BJ (cell line): ENCODE measurements at regions not wholly inside any gene's neighbourhood (a gene's known extent, or its start where the extent isn't known, plus 50 kb on each side); places are given as distances from the start of the nearest gene placed in this dataset.

Experiments used
- CTCF ChIA-PET: fragments of 350-600 bp; formaldehyde crosslinking; extraction: SDS; loops from one replicate; lab custom pipeline; 2021; ENCODE audit warnings: antibody characterized with exemption, inconsistent platforms; lab: Yijun Ruan, JAX
- POLR2A ChIA-PET: fragments of 300-600 bp; sonication (Branson Sonifier 250); formaldehyde crosslinking; extraction: SDS; loops from one replicate; lab custom pipeline; 2021; ENCODE audit warnings: antibody characterized with exemption; lab: Charles Lee
- DNase-seq: peaks from one replicate; pipeline ENCODE4 v3.0.0-alpha.2; 2011; ENCODE audit warnings: low read depth
- H3K27me3 ChIP-seq: 2 replicates; pipeline ENCODE4 v1.6.0; 2011; ENCODE audit warnings: low read length; ENCODE audit not compliant: control insufficient read depth, insufficient read depth
- H3K36me3 ChIP-seq: 2 replicates; pipeline ENCODE4 v1.5.1; 2011; ENCODE audit warnings: low read length; ENCODE audit not compliant: control insufficient read depth, insufficient read depth
- H3K4me3 ChIP-seq: 2 replicates; pipeline ENCODE4 v1.5.1; 2011; ENCODE audit warnings: low read depth, mild to moderate bottlenecking, control low read depth, low read length
- TF ChIP-seq, protein P1 (sequence below): IDR thresholded peaks from 2 replicates; pipeline ENCODE4 v1.5.1; 2011; ENCODE audit warnings: low read depth, mild to moderate bottlenecking, control low read depth, inconsistent platforms, low read length, moderate library complexity; ENCODE audit not compliant: insufficient read depth

GRCh38 chr13:60757501-60758215 is 360.6 kb downstream of the TDRD3 start:
- TF ChIP-seq, protein P1, sequence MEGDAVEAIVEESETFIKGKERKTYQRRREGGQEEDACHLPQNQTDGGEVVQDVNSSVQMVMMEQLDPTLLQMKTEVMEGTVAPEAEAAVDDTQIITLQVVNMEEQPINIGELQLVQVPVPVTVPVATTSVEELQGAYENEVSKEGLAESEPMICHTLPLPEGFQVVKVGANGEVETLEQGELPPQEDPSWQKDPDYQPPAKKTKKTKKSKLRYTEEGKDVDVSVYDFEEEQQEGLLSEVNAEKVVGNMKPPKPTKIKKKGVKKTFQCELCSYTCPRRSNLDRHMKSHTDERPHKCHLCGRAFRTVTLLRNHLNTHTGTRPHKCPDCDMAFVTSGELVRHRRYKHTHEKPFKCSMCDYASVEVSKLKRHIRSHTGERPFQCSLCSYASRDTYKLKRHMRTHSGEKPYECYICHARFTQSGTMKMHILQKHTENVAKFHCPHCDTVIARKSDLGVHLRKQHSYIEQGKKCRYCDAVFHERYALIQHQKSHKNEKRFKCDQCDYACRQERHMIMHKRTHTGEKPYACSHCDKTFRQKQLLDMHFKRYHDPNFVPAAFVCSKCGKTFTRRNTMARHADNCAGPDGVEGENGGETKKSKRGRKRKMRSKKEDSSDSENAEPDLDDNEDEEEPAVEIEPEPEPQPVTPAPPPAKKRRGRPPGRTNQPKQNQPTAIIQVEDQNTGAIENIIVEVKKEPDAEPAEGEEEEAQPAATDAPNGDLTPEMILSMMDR: no peak
- ChIA-PET POLR2A (no interaction called here), CTCF (no interaction called here)
- Histone ChIP-seq H3K4me3 (no peak overlapping the region), H3K27me3 (no peaks in the 10 kb centered on the region), H3K36me3 (no peaks in the 10 kb centered on the region)
- DNase-seq: no peak

DNA sequence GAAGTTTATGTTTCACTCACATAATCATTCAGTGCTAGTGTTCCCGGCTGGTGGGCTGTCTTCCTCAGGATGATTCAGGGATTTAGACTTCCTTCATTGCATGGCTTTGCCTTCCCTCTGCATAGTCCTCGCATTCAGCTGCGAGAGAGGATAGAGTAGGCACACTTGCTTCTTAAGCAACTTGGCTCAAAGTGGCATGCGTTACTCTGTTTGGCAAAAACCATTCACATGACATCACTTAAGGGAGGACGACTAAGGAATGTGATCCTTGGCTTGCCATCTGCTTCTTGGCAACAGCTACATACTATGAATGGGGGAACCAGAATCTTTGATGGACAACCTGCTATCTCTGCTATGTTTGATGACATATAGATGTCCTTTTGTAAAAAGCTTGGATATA is 359.3 kb downstream of the TDRD3 start:
- Histone ChIP-seq H3K27me3 (no peaks in the 10 kb centered on the region), H3K4me3 (no peak overlapping the region), H3K36me3 (no peaks in the 10 kb centered on the region)
- ChIA-PET POLR2A (no interaction called here), CTCF (interaction anchor here (0.6 kb wide), 1 partner anchor 1325 kb away, joined by 3 read pairs; no protein-coding TSS in a partner anchor)
- TF ChIP-seq, protein P1: no peak
- DNase-seq: no peak

DNA sequence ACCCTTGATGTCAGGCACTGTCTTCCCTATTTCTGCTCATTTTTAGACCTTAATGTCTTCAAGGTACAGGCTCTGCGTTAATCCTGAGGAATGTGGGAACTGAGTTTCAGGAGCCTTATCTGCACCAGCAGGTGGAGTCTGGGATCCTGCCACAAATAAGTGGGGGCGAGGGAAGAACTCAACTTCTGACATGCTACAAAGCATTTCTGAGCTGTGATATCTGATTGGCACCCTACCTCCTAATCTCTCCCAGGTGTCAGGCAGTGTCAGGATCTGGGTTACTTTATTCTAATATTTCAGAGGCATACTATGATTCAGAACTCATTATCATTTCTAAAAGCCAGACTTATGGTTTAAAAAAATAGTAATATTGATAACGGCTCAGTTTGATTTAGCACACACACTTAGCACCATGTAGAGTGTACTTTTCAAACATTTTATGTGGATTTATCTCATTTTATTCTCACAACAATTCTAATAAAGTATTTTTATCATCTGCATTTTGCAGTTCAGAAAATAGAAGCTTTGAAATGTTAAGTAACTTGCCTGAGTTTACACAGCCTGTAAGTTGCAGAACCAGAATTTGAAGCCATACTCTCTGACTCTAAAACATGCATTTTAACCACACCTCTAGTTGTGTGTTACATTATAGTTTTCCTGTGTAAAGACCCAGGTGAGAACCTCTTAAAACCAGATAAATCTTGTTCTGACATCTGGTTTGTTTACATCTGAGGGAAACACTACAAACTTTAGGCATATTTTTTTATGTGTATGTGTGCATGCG is 358.6 kb downstream of the TDRD3 start:
- DNase-seq: no peak
- H3K36me3 ChIP-seq: no peaks in the 10 kb centered on the region
- no peak overlapping the region for H3K4me3 ChIP-seq
- POLR2A ChIA-PET: no interaction called here
- TF ChIP-seq, protein P1: no peak
- CTCF ChIA-PET: no interaction called here
- H3K27me3 ChIP-seq: no peaks in the 10 kb centered on the region

DNA sequence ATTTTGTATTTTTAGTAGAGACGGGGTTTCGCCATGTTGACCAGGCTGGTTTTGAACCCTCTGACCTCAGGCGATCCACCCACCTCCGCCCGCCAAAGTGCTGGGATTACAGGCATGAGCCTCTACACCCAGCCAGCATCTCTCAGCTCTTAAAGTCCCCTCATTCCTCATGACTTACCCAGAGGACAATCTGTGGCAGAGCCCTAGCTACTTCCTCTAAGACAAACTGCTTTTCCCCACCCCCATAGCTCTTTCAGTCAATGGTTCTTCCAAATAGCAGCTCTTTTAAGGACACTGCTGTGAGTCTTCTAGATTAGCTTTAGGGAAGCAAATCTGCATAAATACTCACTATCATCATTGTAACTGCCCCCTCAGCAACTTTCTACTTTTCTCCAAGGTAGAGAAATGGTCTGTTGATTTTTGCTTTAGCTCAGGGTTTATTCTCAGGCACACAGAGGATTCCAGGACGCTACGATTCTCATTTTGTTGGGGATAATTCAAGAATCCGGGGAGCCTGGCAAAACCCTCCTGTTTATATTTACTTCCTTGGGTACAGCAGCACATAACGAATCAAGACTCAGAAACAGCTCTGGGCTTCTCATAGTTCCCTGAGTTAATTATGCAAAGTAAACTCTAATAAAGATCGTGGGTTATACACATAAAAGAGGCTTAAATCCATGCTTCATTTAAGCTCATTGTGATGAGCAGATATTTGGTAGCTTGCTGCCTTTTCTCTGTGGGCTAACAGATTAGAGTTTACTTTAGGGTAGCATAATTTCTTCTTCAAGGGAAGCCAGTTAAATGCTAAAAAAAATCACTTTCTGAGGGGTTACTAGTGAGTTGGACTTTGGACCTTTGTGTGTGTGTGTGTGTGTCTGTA is 357.4 kb downstream of the TDRD3 start:
- no peak for DNase-seq
- ChIA-PET CTCF (no interaction called here), POLR2A (no interaction called here)
- no peaks in the 10 kb centered on the region for H3K36me3 ChIP-seq
- TF ChIP-seq, protein P1: no peak
- no peak overlapping the region for H3K4me3 ChIP-seq
- H3K27me3 ChIP-seq: no peaks in the 10 kb centered on the region

DNA sequence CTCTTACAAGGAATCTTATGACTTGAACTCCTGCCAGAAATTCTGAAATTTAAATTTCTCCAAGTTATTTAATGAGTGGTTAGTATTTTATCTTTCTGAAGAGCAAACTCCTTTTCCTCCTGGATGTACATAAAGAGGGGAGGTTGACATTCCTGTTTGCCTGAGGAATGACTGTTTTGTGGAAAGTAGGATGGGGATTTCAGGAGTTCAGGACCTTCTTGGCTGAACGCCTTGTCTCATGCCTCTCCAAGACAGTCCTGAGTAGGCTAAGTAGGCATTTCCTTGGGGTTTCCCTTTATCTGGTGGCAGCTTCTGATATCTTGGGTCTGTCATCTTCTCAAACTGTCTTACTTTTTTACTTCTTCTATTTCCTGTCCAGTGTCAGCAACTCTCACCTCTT is 356.6 kb downstream of the TDRD3 start:
- no peaks in the 10 kb centered on the region for H3K27me3 ChIP-seq
- DNase-seq: no peak
- POLR2A ChIA-PET: no interaction called here
- no peak overlapping the region for H3K4me3 ChIP-seq
- CTCF ChIA-PET: no interaction called here
- TF ChIP-seq, protein P1: no peak
- H3K36me3 ChIP-seq: no peaks in the 10 kb centered on the region
